ENCODE measurements at regions not wholly inside any gene's neighbourhood (a gene's known extent, or its start where the extent isn't known, plus 50 kb on each side); places are given as distances from the start of the nearest gene placed in this dataset.
"Not testable (repeated sequence)": the region's sequence is repeated elsewhere in the genome, so short reads cannot be mapped to it uniquely, and the experiment has no call there.

GRCh38 chr1:206380163-206380790 lies 90.0 kb upstream of the IKBKE start:
- TF ChIP-seq POLR2A (IDR thresholded peaks at IDR 0.05), result not testable (repeated sequence)
- TF ChIP-seq, protein P1, sequence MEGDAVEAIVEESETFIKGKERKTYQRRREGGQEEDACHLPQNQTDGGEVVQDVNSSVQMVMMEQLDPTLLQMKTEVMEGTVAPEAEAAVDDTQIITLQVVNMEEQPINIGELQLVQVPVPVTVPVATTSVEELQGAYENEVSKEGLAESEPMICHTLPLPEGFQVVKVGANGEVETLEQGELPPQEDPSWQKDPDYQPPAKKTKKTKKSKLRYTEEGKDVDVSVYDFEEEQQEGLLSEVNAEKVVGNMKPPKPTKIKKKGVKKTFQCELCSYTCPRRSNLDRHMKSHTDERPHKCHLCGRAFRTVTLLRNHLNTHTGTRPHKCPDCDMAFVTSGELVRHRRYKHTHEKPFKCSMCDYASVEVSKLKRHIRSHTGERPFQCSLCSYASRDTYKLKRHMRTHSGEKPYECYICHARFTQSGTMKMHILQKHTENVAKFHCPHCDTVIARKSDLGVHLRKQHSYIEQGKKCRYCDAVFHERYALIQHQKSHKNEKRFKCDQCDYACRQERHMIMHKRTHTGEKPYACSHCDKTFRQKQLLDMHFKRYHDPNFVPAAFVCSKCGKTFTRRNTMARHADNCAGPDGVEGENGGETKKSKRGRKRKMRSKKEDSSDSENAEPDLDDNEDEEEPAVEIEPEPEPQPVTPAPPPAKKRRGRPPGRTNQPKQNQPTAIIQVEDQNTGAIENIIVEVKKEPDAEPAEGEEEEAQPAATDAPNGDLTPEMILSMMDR (IDR thresholded peaks at IDR 0.05 in 8 of 11, conservative IDR thresholded peaks at IDR 0.05 in 3 of 11), result not testable (repeated sequence)

Data from spleen (tissue), 7 donors.